Suppressor macrophage treated with lipopolysaccharide for 4 hours (primary cell): ENCODE measurements at regions not wholly inside any gene's neighbourhood (a gene's known extent, or its start where the extent isn't known, plus 50 kb on each side); places are given as distances from the start of the nearest gene placed in this dataset.
"Not testable (repeated sequence)": the region's sequence is repeated elsewhere in the genome, so short reads cannot be mapped to it uniquely, and the experiment has no call there.

Source experiments
- DNase-seq: peaks from one replicate; pipeline ENCODE4 v3.0.0-alpha.2; 2020

GRCh38 chr3:127412578-127413317, 124.9 kb upstream of the PRR20G start:
- DNase-seq: peak; percentile 9

GRCh38 chr3:127411875-127412274, 124.0 kb upstream of the PRR20G start:
- not testable (repeated sequence) for DNase-seq

DNA sequence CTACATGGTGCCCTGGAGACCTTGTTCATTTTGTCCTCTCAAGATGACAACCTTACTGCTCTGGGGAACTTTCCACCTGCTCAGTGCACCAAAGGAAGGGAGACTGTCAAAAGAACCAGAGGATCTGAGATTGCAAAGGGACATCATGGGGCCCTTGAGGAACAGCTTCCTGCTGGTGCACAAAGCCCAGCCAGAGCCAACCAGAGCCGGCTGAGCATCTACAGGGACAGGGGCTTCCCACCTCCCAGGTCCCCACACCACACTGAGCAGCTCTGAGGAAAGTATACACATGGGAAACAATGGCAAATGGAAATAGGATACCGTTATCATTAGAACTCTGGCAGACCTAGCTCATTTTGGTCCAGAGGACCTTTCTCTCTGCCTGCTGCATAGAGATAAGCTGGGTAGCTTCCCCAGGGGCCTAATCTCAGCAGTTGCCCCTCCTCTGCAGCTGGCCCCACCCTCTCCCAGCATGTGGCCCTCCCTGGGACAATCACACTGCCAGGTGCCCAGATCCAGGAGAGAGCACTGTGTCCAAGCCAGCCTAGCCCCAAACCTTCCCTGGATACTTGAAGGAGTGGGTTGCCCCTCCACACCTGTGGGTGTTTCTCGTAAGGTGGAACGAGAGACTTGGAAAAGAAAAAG, 123.4 kb upstream of the PRR20G start:
- no peak for DNase-seq

- DNase-seq: no peak
Measured at GRCh38 chr3:127410678-127411077, 122.8 kb upstream of the PRR20G start.

GRCh38 chr3:127410137-127410488, 122.3 kb upstream of the PRR20G start:
- DNase-seq: no peak

DNA sequence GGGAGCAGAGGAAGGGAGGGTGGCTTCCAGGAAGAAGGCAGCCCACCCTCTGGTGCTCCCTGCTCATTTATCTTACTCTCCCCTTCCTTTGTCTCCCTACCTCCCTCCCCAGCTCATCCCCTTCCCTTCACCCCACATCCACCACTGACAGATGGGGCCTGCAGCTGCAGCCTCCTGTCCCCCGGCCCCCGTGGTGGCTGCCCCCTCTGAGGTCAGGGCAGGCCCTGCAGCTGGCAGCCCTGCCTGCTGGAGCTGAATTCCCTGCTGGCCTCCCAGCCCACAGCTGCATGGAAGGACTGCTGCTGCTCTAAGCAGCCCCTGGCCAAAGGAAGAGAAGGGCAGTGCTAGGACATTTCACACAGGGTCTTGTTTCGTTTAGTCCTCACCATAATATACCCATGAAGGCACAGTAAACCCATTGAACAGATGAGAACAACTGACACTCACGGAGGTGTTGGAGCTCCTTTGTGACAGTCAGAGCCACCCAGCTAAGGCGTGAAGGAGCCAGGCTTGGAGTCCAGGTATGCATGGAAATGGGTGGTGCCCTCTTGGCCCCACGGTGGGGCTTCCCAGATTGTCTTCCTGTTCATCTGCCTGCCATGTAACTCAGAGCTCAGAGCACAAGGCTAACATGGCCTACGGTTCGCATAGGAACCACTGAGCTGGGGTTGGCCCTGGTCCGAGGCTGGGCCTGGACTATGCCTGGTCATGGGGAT, 121.7 kb upstream of the PRR20G start:
- no peak for DNase-seq

DNA sequence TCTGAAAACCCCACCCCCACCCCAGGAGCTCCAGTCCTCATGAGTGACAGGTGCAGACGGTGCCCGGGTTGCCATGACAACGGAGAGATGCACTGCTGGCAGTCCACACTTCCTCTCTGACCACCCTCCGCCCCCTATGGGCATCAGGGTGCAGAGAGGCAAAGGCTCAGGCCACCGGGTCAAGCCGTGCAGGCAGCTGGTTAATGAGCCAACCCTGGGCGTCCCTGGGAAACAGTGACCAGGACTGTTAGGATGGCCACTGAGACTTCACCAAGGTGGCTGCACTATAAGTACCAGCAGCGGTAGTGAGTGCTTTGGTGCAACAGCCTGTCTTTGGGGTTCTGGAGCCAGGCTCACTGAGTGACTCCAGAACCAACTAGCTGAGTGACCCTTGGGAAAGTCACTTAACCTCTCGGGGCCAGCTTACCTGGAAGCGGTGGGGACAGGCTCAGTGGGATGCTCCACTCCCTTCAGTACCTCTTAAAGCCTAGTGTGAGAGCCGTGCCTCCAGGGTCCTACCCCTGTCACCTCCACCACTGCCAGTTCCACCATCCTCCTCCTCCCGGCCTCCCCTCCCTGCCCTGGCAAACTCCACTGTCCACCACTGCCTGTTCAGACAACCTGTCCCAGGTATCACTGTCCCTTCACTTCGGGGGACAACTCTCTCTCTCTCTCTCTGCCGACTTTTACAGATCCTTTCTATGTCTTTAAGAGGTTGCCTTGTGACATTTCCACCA, 121.0 kb upstream of the PRR20G start:
- no peak for DNase-seq

DNA sequence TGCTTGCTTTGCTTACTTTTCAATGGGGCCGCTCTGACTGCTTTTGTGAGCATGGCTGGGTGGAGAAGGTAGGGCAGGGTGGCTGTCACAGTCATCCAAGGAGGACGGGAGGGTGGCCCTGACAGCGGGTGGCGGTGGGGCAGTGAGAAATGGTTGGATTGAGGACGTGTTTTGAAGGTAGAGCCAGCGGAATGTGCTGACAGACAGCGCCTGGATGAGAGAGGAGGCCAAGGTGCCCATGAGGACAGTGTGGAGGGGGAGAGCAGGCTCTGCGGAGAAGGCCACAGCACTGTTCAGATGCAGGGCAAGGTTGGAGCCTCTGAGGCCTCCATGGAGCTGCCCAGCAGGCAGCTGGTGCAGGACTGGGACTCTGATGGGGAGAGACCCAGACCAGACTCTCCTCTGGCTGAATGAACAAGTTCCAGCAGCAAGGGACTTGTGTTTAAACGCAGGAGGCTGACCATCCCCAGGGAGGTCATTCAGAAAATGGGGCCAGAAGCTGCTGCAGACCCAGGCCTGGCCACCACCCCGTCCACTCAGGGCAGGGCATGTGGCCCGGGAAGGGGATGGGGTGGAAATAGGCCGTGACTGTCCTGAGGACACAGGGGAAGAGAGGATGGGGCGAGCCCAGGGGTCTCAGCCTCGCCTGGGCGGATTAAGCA, 120.3 kb upstream of the PRR20G start:
- DNase-seq: no peak

DNA sequence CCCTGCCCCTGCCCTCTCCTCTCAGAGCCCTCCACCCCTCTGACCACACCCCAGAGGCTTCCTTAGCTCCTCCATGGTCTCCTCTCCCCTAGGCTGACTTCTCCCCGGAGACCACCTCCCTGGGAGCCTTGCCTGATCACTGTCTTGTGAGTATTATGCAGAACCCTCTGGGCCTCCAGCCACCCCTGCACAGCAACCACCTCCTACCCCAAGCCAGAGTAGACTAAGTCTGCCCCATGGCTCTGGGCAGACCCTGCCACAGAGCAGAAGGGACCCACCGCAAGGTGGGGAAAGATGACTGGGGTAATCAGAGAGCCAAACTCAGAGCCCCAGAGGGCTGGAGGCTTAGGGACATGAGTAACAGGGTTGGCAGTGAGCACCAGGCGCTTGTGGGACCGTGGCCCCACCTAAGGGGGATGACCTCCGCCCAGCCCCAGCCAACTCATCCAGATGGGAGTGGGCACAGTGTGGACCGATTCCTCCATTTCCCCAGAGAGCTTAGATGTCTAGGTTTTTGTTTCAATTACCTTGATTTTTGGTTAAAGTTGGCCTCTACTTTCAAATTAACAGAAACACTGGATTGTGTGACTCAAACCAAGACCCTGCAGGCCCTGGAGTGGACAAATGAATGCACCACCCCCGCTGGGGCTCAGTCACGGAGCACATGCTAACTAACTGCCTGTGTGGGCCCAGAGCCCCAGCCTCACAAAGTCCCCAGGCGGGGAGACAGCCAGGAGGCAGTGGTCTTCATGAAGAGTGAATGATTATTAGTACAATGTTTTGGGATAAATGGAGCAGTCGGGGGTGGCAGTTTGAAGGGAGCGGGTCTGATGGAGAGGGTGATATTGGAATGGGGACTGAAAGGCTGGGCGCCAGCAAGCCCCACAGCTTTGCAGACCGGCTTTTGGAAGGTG, 119.4 kb upstream of the PRR20G start:
- DNase-seq: no peak

- no peak for DNase-seq
Measured at GRCh38 chr3:127406309-127407025, 118.6 kb upstream of the PRR20G start.

- DNase-seq: no peak
Measured at GRCh38 chr3:127405791-127406190, 117.9 kb upstream of the PRR20G start.

DNA sequence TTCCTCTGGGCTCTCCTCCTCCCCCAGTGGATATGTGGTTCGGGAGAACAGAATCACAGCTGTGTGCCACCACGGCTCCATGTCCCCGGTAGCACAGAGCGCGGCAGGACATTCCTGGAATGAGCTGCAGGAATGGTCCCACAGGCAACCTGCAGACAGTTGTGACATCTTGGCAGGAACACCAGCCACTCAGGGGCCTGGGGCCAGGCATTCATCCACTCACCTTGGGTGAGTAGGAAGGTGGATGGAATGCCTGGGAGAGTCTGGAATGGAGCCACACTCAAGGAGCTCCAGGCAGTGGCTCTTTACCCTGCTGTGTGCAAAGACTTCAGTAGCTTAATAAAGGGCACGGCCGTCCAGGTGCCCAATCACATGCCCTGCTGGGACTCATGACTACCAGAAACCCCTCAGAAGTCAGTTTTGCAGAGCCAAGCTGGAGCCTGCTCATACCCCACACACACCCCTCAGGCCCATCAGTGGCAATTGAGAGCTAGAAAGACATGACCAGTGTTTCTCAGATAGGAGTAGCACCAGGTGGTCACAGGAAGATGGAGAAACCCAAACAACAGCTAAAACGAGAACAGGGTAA, 117.3 kb upstream of the PRR20G start:
- no peak for DNase-seq

GRCh38 chr3:127404221-127405009, 116.6 kb upstream of the PRR20G start:
- DNase-seq: no peak

GRCh38 chr3:127403795-127404194, 115.9 kb upstream of the PRR20G start:
- no peak for DNase-seq

DNA sequence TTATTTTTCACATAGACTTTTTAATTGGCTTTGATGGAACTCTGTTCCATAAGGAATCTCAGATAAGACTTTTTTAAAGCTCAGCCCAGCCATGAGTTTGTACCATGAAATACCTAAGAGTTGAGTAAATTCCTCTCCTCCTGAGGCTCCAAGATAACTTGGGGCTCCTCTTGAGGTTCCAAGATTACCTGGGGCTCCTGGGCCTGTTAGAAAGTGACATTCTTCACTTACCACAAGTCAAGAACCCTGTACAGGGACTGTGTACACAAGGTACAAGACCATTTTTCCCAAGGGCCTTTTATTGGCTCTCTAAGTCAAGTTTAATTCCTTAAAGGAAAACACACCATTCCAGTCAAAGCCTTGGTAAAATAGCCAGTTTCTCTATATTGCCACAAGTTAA, 111.3 kb upstream of the PRR20G start:
- DNase-seq: no peak

GRCh38 chr3:127396473-127396872, 108.6 kb upstream of the PRR20G start:
- no peak for DNase-seq

GRCh38 chr3:127395663-127396355, 108.0 kb upstream of the PRR20G start:
- DNase-seq: no peak

- no peak for DNase-seq
Measured at GRCh38 chr3:127394984-127395662, 107.3 kb upstream of the PRR20G start.

GRCh38 chr3:127394031-127394430, 106.2 kb upstream of the PRR20G start:
- DNase-seq: no peak
